Spleen (tissue), 11 donors: ENCODE measurements at regions not wholly inside any gene's neighbourhood (a gene's known extent, or its start where the extent isn't known, plus 50 kb on each side); places are given as distances from the start of the nearest gene placed in this dataset.

ENCODE experiments used
- DNase-seq: peaks from one replicate; pipeline ENCODE4 v3.0.0-alpha.2; 2020
- H3K27ac ChIP-seq, 8 donors: fragments of 200-600 bp; sonication (generic) in 7 of 8; 1 replicate in 4 of 8; 2 replicates in 4 of 8; pipeline versions ENCODE4 v1.5.0 to v1.8.0; 2016 to 2021; ENCODE audit warnings: inconsistent platforms in 4 of 8, mild to moderate bottlenecking in 4 of 8, moderate library complexity in 1 of 8
- H3K27me3 ChIP-seq, 7 donors: fragments of 200-600 bp; sonication (generic) in 6 of 7; replicated peaks in 1 of 7; 1 replicate in 4 of 7; 2 replicates in 3 of 7; pipeline versions ENCODE4 v1.5.0 to v1.8.0; 2016 to 2021; ENCODE audit warnings: inconsistent platforms in 3 of 7, mild to moderate bottlenecking in 1 of 7
- H3K36me3 ChIP-seq, 6 donors: fragments of 200-600 bp; sonication (generic) in 5 of 6; 1 replicate in 4 of 6; 2 replicates in 2 of 6; pipeline versions ENCODE4 v1.5.0 to v1.8.0; 2016 to 2021; ENCODE audit warnings: inconsistent platforms in 2 of 6
- H3K4me1 ChIP-seq, 6 donors: fragments of 200-600 bp; sonication (generic) in 5 of 6; 1 replicate in 3 of 6; 2 replicates in 3 of 6; pipeline versions ENCODE4 v1.5.0 to v1.8.0; 2016 to 2021; ENCODE audit warnings: inconsistent platforms in 3 of 6
- H3K4me3 ChIP-seq, 8 donors: fragments of 200-600 bp; sonication (generic) in 7 of 8; 1 replicate in 4 of 8; 2 replicates in 4 of 8; pipeline versions ENCODE4 v1.5.0 to v1.8.0; 2016 to 2021; ENCODE audit warnings: inconsistent platforms in 4 of 8, mild to moderate bottlenecking in 4 of 8, moderate library complexity in 2 of 8
- H3K9me3 ChIP-seq, 8 donors: fragments of 200-600 bp; sonication (generic) in 7 of 8; 1 replicate in 4 of 8; 2 replicates in 4 of 8; pipeline versions ENCODE4 v1.5.0 to v1.8.0; 2016 to 2021; ENCODE audit warnings: inconsistent platforms in 4 of 8
- POLR2A ChIP-seq, 3 donors: fragments of 450-650 bp; IDR thresholded peaks; one replicate each; pipeline ENCODE4 v1.5.1; 2017; ENCODE audit warnings: antibody characterized with exemption in 3 of 3, mild to moderate bottlenecking in 1 of 3
- POLR2AphosphoS5 ChIP-seq, 3 donors: sonication (generic); formaldehyde crosslinking; IDR thresholded peaks; one replicate each; pipeline ENCODE4 v1.5.1; 2017; ENCODE audit warnings: antibody characterized with exemption in 3 of 3
- WGBS, 5 donors: extraction: QIAGEN DNeasy Blood & Tissue Kit in 3 of 5; methylation state at CpG; one replicate each; pipeline versions ENCODE4 v1.1.5 to v1.1.7; 2013 to 2018; 5-methylcytosine and 5-hydroxymethylcytosine counted together
- intact Hi-C: fragments of 100-400 bp; cut with DNase I; formaldehyde crosslinking; loops from one replicate; pipeline ENCODE4 v1.15.0; 2023; ENCODE audit warnings: low total_unique reads
- TF ChIP-seq, protein P1 (sequence below), 11 experiments: fragments of 200-600 bp in 7 of 11; fragments of 450-650 bp in 4 of 11; sonication (generic) in 4 of 11; IDR thresholded peaks in 8 of 11; conservative IDR thresholded peaks in 3 of 11; 1 replicate in 7 of 11; 2 replicates in 4 of 11; pipeline versions ENCODE4 v1.4.0 to v1.8.0; 2016 to 2021; ENCODE audit warnings: antibody characterized with exemption in 11 of 11, inconsistent platforms in 4 of 11, mild to moderate bottlenecking in 1 of 11
- donor health status: healthy with polysubstance abuse.
- donor health status: DM: no; HTN: no; CAD: no; lungs with moderate emphysema.
- donor health status: DM: no; HTN: no; CAD: no.
- donor health status: Bipolar disorder and iron deficiency.
- donor health status: healthy.
- donor health status: DM: no; HTN: no; CAD: no.
- donor health status: DM: yes; HTN: yes; CAD: no.

DNA sequence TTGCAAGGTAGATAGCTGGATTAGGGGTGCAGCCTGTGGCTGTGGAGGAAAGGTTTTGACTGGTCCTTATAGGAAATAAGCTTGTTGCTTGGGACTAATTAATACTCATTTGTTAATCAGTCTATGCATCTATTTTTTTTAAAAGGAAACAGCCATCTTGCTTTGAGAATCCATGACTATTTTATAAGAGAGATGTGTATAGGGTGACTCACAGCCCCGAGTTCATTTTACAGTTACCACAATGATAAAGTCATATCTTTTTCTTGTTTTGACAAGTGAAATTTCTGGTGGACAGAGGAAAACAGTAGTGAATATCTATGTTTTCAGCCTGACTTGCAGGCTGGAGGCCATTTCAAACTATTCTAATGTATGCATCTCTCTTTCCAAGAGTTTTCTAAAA lies 193.5 kb upstream of the CCDC68 start:
- no peaks in the 10 kb centered on the region for H3K4me1 ChIP-seq
- WGBS, 5 donors: 67 to 89% (median 71%) methylated on average over 1 of the region's 1 CpG
- H3K27ac ChIP-seq: no peak overlapping the region
- intact Hi-C loops: no loop called here
- TF ChIP-seq, protein P1, sequence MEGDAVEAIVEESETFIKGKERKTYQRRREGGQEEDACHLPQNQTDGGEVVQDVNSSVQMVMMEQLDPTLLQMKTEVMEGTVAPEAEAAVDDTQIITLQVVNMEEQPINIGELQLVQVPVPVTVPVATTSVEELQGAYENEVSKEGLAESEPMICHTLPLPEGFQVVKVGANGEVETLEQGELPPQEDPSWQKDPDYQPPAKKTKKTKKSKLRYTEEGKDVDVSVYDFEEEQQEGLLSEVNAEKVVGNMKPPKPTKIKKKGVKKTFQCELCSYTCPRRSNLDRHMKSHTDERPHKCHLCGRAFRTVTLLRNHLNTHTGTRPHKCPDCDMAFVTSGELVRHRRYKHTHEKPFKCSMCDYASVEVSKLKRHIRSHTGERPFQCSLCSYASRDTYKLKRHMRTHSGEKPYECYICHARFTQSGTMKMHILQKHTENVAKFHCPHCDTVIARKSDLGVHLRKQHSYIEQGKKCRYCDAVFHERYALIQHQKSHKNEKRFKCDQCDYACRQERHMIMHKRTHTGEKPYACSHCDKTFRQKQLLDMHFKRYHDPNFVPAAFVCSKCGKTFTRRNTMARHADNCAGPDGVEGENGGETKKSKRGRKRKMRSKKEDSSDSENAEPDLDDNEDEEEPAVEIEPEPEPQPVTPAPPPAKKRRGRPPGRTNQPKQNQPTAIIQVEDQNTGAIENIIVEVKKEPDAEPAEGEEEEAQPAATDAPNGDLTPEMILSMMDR (IDR thresholded peaks at IDR 0.05 in 8 of 11, conservative IDR thresholded peaks at IDR 0.05 in 3 of 11): no peak
- TF ChIP-seq POLR2A (IDR thresholded peaks at IDR 0.05): no peak
- no peak for TF ChIP-seq POLR2AphosphoS5 (IDR thresholded peaks at IDR 0.05)
- no peaks in the 10 kb centered on the region for H3K9me3 ChIP-seq
- H3K27me3 ChIP-seq: no peaks in the 10 kb centered on the region
- no peak overlapping the region for H3K4me3 ChIP-seq
- DNase-seq: no peak
- H3K36me3 ChIP-seq: no peaks in the 10 kb centered on the region

DNA sequence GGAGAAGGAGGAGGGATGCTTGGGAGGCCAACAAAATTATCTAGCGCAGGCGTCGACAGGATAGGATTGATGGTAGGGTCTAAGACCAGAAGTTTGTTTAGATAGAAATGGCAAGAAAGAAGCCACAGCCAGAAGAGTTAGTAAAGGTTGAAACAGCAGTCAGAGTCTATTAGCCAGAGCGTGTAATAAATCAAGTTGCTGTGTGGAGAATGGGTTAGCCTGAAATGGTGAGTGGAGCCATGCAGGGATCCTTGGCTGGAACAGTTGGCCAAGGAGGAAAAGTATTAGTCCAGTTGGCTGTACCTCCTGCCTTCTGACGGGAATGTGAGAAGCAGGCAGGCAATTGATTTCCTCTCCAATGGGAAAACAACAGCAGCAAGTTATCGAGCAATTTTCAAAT lies 190.7 kb upstream of the CCDC68 start:
- Histone ChIP-seq H3K4me3 (no peak overlapping the region), H3K4me1 (no peaks in the 10 kb centered on the region), H3K27me3 (no peaks in the 10 kb centered on the region), H3K27ac (no peak overlapping the region), H3K9me3 (no peaks in the 10 kb centered on the region), H3K36me3 (no peaks in the 10 kb centered on the region)
- TF ChIP-seq POLR2A (IDR thresholded peaks at IDR 0.05): no peak
- TF ChIP-seq, protein P1 (IDR thresholded peaks at IDR 0.05 in 8 of 11, conservative IDR thresholded peaks at IDR 0.05 in 3 of 11): no peak
- TF ChIP-seq POLR2AphosphoS5 (IDR thresholded peaks at IDR 0.05): no peak
- no peak for DNase-seq
- intact Hi-C loops: no loop called here
- WGBS, 5 donors: 80 to 92% (median 88%) methylated on average over 6 of the region's 6 CpGs

DNA sequence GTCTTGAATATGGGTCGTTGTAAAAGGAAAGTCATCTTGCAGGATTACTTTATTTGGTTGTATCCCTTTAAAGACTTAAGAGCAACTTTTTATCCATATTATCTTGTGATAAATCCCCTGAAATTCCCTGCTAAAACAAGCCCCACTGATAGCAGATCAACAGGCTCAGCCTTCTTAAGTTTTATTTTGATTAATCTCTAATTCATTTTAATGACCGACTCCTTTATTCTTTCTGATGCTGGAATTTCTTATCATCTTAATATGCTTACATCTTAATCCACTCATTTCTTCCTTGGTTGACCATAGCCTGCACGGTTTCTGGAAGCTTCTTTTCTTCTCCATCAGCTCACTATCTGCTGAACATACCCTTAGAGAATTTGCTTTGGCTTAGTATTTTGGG lies 188.5 kb upstream of the CCDC68 start:
- intact Hi-C loops: no loop called here
- H3K4me3 ChIP-seq: no peak overlapping the region
- no peaks in the 10 kb centered on the region for H3K36me3 ChIP-seq
- no peak overlapping the region for H3K27ac ChIP-seq
- no peaks in the 10 kb centered on the region for H3K4me1 ChIP-seq
- WGBS, 5 donors: 61 to 83% (median 65%) methylated on average over 3 of the region's 3 CpGs
- peaks cover 0 to 17% (median 9%) of the 10 kb centered on the region in 8 donors for H3K9me3 ChIP-seq
- H3K27me3 ChIP-seq: no peaks in the 10 kb centered on the region
- TF ChIP-seq, protein P1 (IDR thresholded peaks at IDR 0.05 in 8 of 11, conservative IDR thresholded peaks at IDR 0.05 in 3 of 11): no peak
- TF ChIP-seq POLR2AphosphoS5 (IDR thresholded peaks at IDR 0.05): no peak
- TF ChIP-seq POLR2A (IDR thresholded peaks at IDR 0.05): no peak
- no peak for DNase-seq

DNA sequence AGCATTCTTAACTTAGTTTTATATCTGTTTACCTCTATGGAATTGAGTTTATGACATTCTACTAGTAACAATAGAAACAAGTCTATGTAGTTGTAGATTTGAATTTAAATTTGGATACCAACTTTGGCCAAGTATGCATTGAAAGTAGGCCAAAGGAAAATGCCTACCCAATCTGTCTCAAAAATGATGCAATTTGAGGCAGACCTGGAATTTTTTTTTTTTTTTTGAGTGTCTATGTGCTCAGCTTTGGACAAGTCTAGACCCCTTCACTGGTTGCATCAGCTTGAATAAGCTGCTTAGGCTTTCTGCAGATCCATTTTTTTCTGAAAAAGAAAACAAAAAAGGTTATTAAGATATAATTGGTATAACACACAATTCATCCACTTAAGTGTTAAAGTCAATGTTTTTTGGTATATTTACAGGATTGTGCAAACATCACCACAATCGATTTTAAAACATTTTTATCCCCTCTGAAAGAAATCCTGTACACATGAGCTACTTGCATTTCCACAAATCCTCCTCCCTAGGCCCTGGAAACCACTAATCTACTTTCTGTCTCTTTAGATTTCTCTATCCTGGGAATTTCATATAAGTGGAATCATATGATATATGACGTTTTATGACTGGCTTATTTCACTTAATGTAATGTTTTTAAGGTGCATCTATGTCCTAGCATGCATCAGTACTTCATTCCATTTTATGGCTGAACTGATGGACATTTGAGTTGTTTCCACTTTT lies 185.1 kb upstream of the CCDC68 start:
- Histone ChIP-seq H3K4me3 (no peak overlapping the region), H3K9me3 (peaks cover 0 to 17% (median 9%) of the 10 kb centered on the region in 8 donors), H3K36me3 (no peaks in the 10 kb centered on the region), H3K4me1 (no peaks in the 10 kb centered on the region), H3K27me3 (no peaks in the 10 kb centered on the region), H3K27ac (no peak overlapping the region)
- 32 to 66% (median 39%) methylated on average over 2 of the region's 2 CpGs for WGBS, 5 donors
- DNase-seq: no peak
- intact Hi-C loops: no loop called here
- TF ChIP-seq POLR2AphosphoS5 (IDR thresholded peaks at IDR 0.05) (no peak), POLR2A (IDR thresholded peaks at IDR 0.05) (no peak)
- TF ChIP-seq, protein P1 (IDR thresholded peaks at IDR 0.05 in 8 of 11, conservative IDR thresholded peaks at IDR 0.05 in 3 of 11): no peak
